HepG2 (cell line): ENCODE measurements at regions not wholly inside any gene's neighbourhood (a gene's known extent, or its start where the extent isn't known, plus 50 kb on each side); places are given as distances from the start of the nearest gene placed in this dataset.

Experiments used
- ATF7 ChIP-seq, 2 experiments: fragments of 450-650 bp in 1 of 2; sonication (generic) in 1 of 2; formaldehyde crosslinking in 1 of 2; IDR thresholded peaks; 2 replicates each; pipeline versions ENCODE4 v1.4.0 to v1.6.1; 2016 to 2020; ENCODE audit warnings: antibody characterized with exemption in 1 of 2, mild to moderate bottlenecking in 1 of 2, missing genetic modification reagents in 1 of 2
- GPBP1L1 ChIP-seq: sonication (generic); formaldehyde crosslinking; IDR thresholded peaks from 2 replicates; pipeline ENCODE4 v1.5.0; 2020; ENCODE audit warnings: mild to moderate bottlenecking, missing genetic modification reagents
- KAT7 ChIP-seq: IDR thresholded peaks from 2 replicates; pipeline ENCODE4 v1.6.1; 2018; ENCODE audit warnings: borderline replicate concordance, missing compliant biosample characterization
- MBD4 ChIP-seq: IDR thresholded peaks from 2 replicates; pipeline ENCODE4 v1.6.1; 2012; ENCODE audit warnings: low read length, inconsistent platforms, borderline replicate concordance
- MXD4 ChIP-seq: IDR thresholded peaks from 2 replicates; pipeline ENCODE4 v1.6.1; 2016; ENCODE audit warnings: mild to moderate bottlenecking, missing biosample characterization, missing genetic modification reagents
- MYPOP ChIP-seq: sonication (generic); formaldehyde crosslinking; IDR thresholded peaks from 2 replicates; pipeline ENCODE4 v1.8.1; 2023; ENCODE audit warnings: mild to moderate bottlenecking, moderate library complexity, missing genetic modification reagents
- NBN ChIP-seq: fragments of 450-650 bp; conservative IDR thresholded peaks from 2 replicates; pipeline ENCODE4 v1.6.1; 2017
- PITX1 ChIP-seq: sonication (generic); formaldehyde crosslinking; IDR thresholded peaks from 2 replicates; pipeline ENCODE4 v1.5.1; 2020; ENCODE audit warnings: mild to moderate bottlenecking, missing genetic modification reagents
- ZBTB38 ChIP-seq: sonication (generic); formaldehyde crosslinking; IDR thresholded peaks from 2 replicates; pipeline ENCODE4 v1.5.1; 2020; ENCODE audit warnings: mild to moderate bottlenecking, missing genetic modification reagents
- ZNF232 ChIP-seq: sonication (generic); formaldehyde crosslinking; IDR thresholded peaks from 2 replicates; pipeline ENCODE4 v1.4.0; 2020; ENCODE audit warnings: missing genetic modification reagents, borderline replicate concordance
- ZNF503 ChIP-seq: sonication (generic); formaldehyde crosslinking; IDR thresholded peaks from 2 replicates; pipeline ENCODE4 v1.4.0; 2020; ENCODE audit warnings: missing genetic modification reagents
- ZNF687 ChIP-seq: sonication (generic); formaldehyde crosslinking; IDR thresholded peaks from 2 replicates; pipeline ENCODE4 v1.5.1; 2020; ENCODE audit warnings: mild to moderate bottlenecking, missing genetic modification reagents, moderate library complexity
- ZNF775 ChIP-seq: sonication (generic); formaldehyde crosslinking; IDR thresholded peaks from 2 replicates; pipeline ENCODE4 v1.4.0; 2020; ENCODE audit warnings: missing genetic modification reagents, mild to moderate bottlenecking, moderate library complexity, borderline replicate concordance

- TF ChIP-seq ZBTB38 (CRISPR knock-in tag) (0 out of 2 replicates have a peak, but pooled peaks have one; percentile 24), PITX1 (CRISPR knock-in tag) (no peak), ZNF232 (CRISPR knock-in tag) (no peak), KAT7 (CRISPR knock-in tag) (0 out of 2 replicates have a peak, but pooled peaks have one; percentile 46), MXD4 (CRISPR knock-in tag) (no peak), GPBP1L1 (CRISPR knock-in tag) (no peak), ATF7 (IDR thresholded peaks at IDR 0.05) (no peak), ATF7 (CRISPR knock-in tag; IDR thresholded peaks at IDR 0.05) (no peak), ZNF503 (CRISPR knock-in tag) (no peak), NBN (no peak), ZNF687 (no peak; the same call in 1 of the 2 replicates), MYPOP (CRISPR knock-in tag) (no peak), MBD4 (no peak), ZNF775 (CRISPR knock-in tag) (no peak)
These were observed 261.0 kb downstream of the SHQ1 start (continued) for GRCh38 chr3:72587282-72587681.
